IgD-negative memory B cell (primary cell): ENCODE measurements at regions not wholly inside any gene's neighbourhood (a gene's known extent, or its start where the extent isn't known, plus 50 kb on each side); places are given as distances from the start of the nearest gene placed in this dataset.

ENCODE experiments used
- H3K27ac Mint-ChIP-seq, 3 donors: one replicate each; pipeline ENCODE4 v1.8.0; 2020 to 2022; ENCODE audit warnings: mild to moderate bottlenecking in 3 of 3, mixed read lengths in 3 of 3, moderate library complexity in 1 of 3
- H3K27me3 Mint-ChIP-seq: one replicate; pipeline ENCODE4 v1.8.0; 2021; ENCODE audit warnings: mixed read lengths
- H3K36me3 Mint-ChIP-seq: one replicate; pipeline ENCODE4 v1.8.0; 2020; ENCODE audit warnings: mild to moderate bottlenecking, mixed read lengths
- H3K4me1 Mint-ChIP-seq, 3 donors: one replicate each; pipeline ENCODE4 v1.8.0; 2020 to 2022; ENCODE audit warnings: mixed read lengths in 3 of 3, mild to moderate bottlenecking in 1 of 3
- H3K4me3 Mint-ChIP-seq, 4 donors: one replicate each; pipeline ENCODE4 v1.8.0; 2020 to 2022; ENCODE audit warnings: mild to moderate bottlenecking in 4 of 4, mixed read lengths in 4 of 4, moderate library complexity in 3 of 4
- H3K9me3 Mint-ChIP-seq, 3 donors: one replicate each; pipeline ENCODE4 v1.8.0; 2020 to 2021; ENCODE audit warnings: mixed read lengths in 3 of 3, mild to moderate bottlenecking in 1 of 3

- peaks cover 0 to 5% (median 0%) of the 10 kb centered on the region in 3 donors for H3K9me3 Mint-ChIP-seq
- H3K4me1 Mint-ChIP-seq, result peaks cover 4 to 19% (median 10%) of the 10 kb centered on the region in 3 donors
- H3K27me3 Mint-ChIP-seq, result peaks cover 3% of the 10 kb centered on the region
- no peak overlapping the region for H3K4me3 Mint-ChIP-seq
- H3K27ac Mint-ChIP-seq, result no peak overlapping the region
- no peaks in the 10 kb centered on the region for H3K36me3 Mint-ChIP-seq
Observed at GRCh38 chr12:45615268-45615667, 114.2 kb upstream of the ARID2 start.

GRCh38 chr12:45619736-45620135, 109.8 kb upstream of the ARID2 start:
- H3K27me3 Mint-ChIP-seq, result peaks cover 3% of the 10 kb centered on the region
- H3K4me3 Mint-ChIP-seq, result no peak overlapping the region
- H3K4me1 Mint-ChIP-seq, result peaks cover 0 to 2% (median 0%) of the 10 kb centered on the region in 3 donors
- peaks cover 0 to 5% (median 0%) of the 10 kb centered on the region in 3 donors for H3K9me3 Mint-ChIP-seq
- no peak overlapping the region for H3K27ac Mint-ChIP-seq
- no peaks in the 10 kb centered on the region for H3K36me3 Mint-ChIP-seq

- no peak overlapping the region for H3K27ac Mint-ChIP-seq
- H3K36me3 Mint-ChIP-seq, result no peaks in the 10 kb centered on the region
- no peak overlapping the region for H3K4me3 Mint-ChIP-seq
- H3K4me1 Mint-ChIP-seq, result peaks cover 0 to 2% (median 0%) of the 10 kb centered on the region in 3 donors
- H3K9me3 Mint-ChIP-seq, result peaks cover 0 to 5% (median 0%) of the 10 kb centered on the region in 3 donors
- peaks cover 3% of the 10 kb centered on the region for H3K27me3 Mint-ChIP-seq
Observed at GRCh38 chr12:45621703-45622102, 107.8 kb upstream of the ARID2 start.

GRCh38 chr12:45622210-45622937, 107.1 kb upstream of the ARID2 start:
- Mint-ChIP-seq H3K27ac (no peak overlapping the region), H3K27me3 (peaks cover 5% of the 10 kb centered on the region), H3K36me3 (no peaks in the 10 kb centered on the region), H3K9me3 (peaks cover 0 to under 1% (median 0%) of the 10 kb centered on the region in 3 donors), H3K4me3 (no peak overlapping the region), H3K4me1 (peaks cover 0 to 2% (median 0%) of the 10 kb centered on the region in 3 donors)

GRCh38 chr12:45623221-45623620, 106.3 kb upstream of the ARID2 start:
- Mint-ChIP-seq H3K4me3 (no peak overlapping the region), H3K4me1 (peaks cover 0 to 2% (median 0%) of the 10 kb centered on the region in 3 donors), H3K9me3 (no peaks in the 10 kb centered on the region), H3K36me3 (no peaks in the 10 kb centered on the region), H3K27ac (no peak overlapping the region), H3K27me3 (peaks cover 6% of the 10 kb centered on the region)

- Mint-ChIP-seq H3K9me3 (no peaks in the 10 kb centered on the region), H3K4me3 (no peak overlapping the region), H3K36me3 (no peaks in the 10 kb centered on the region), H3K4me1 (no peaks in the 10 kb centered on the region), H3K27me3 (peaks cover 8% of the 10 kb centered on the region), H3K27ac (no peak overlapping the region)
Observed at GRCh38 chr12:45623940-45624339, 105.6 kb upstream of the ARID2 start.

- Mint-ChIP-seq H3K4me1 (peaks cover 0 to 1% (median 0%) of the 10 kb centered on the region in 3 donors), H3K4me3 (no peak overlapping the region), H3K36me3 (no peaks in the 10 kb centered on the region), H3K9me3 (no peaks in the 10 kb centered on the region), H3K27me3 (peaks cover 11% of the 10 kb centered on the region), H3K27ac (no peak overlapping the region)
Observed at GRCh38 chr12:45626965-45627364, 102.5 kb upstream of the ARID2 start.

GRCh38 chr12:45627407-45628069, 102.0 kb upstream of the ARID2 start:
- no peak overlapping the region for H3K4me3 Mint-ChIP-seq
- no peak overlapping the region for H3K27ac Mint-ChIP-seq
- peaks cover 11% of the 10 kb centered on the region for H3K27me3 Mint-ChIP-seq
- H3K4me1 Mint-ChIP-seq, result peaks cover 0 to 1% (median 0%) of the 10 kb centered on the region in 3 donors
- no peaks in the 10 kb centered on the region for H3K9me3 Mint-ChIP-seq
- no peaks in the 10 kb centered on the region for H3K36me3 Mint-ChIP-seq

- H3K4me1 Mint-ChIP-seq, result peaks cover 0 to 1% (median 0%) of the 10 kb centered on the region in 3 donors
Observed at GRCh38 chr12:45629292-45629691, 100.2 kb upstream of the ARID2 start.

GRCh38 chr12:45633733-45634132, 95.8 kb upstream of the ARID2 start:
- H3K36me3 Mint-ChIP-seq, result no peaks in the 10 kb centered on the region
- peaks cover 0 to 8% (median 1%) of the 10 kb centered on the region in 3 donors for H3K4me1 Mint-ChIP-seq
- H3K4me3 Mint-ChIP-seq, result no peak overlapping the region
- H3K27ac Mint-ChIP-seq, result no peak overlapping the region
- H3K27me3 Mint-ChIP-seq, result peaks cover 3% of the 10 kb centered on the region
- H3K9me3 Mint-ChIP-seq, result no peaks in the 10 kb centered on the region

More at GRCh38 chr12:45629292-45629691, 100.2 kb upstream of the ARID2 start:
- H3K9me3 Mint-ChIP-seq, result no peaks in the 10 kb centered on the region
- peaks cover 8% of the 10 kb centered on the region for H3K27me3 Mint-ChIP-seq
- no peaks in the 10 kb centered on the region for H3K36me3 Mint-ChIP-seq
- H3K27ac Mint-ChIP-seq, result no peak overlapping the region
- H3K4me3 Mint-ChIP-seq, result no peak overlapping the region

GRCh38 chr12:45634273-45634917, 95.1 kb upstream of the ARID2 start:
- no peak overlapping the region for H3K4me3 Mint-ChIP-seq
- H3K4me1 Mint-ChIP-seq, result peaks cover 0 to 8% (median 1%) of the 10 kb centered on the region in 3 donors
- peaks cover 3% of the 10 kb centered on the region for H3K27me3 Mint-ChIP-seq
- no peak overlapping the region for H3K27ac Mint-ChIP-seq
- H3K36me3 Mint-ChIP-seq, result no peaks in the 10 kb centered on the region
- no peaks in the 10 kb centered on the region for H3K9me3 Mint-ChIP-seq

- Mint-ChIP-seq H3K9me3 (no peaks in the 10 kb centered on the region), H3K4me1 (peaks cover 0 to 7% (median 1%) of the 10 kb centered on the region in 3 donors), H3K27me3 (no peaks in the 10 kb centered on the region), H3K36me3 (no peaks in the 10 kb centered on the region), H3K27ac (no peak overlapping the region), H3K4me3 (no peak overlapping the region)
Observed at GRCh38 chr12:45637242-45637641, 92.3 kb upstream of the ARID2 start.

- Mint-ChIP-seq H3K9me3 (no peaks in the 10 kb centered on the region), H3K4me3 (no peak overlapping the region), H3K27ac (no peak overlapping the region), H3K27me3 (no peaks in the 10 kb centered on the region), H3K4me1 (peaks cover 0 to 7% (median 1%) of the 10 kb centered on the region in 3 donors), H3K36me3 (no peaks in the 10 kb centered on the region)
Observed at GRCh38 chr12:45637706-45638105, 91.8 kb upstream of the ARID2 start.

GRCh38 chr12:45638386-45638785, 91.1 kb upstream of the ARID2 start:
- Mint-ChIP-seq H3K27me3 (no peaks in the 10 kb centered on the region), H3K4me3 (no peak overlapping the region), H3K4me1 (peaks cover 0 to 7% (median 1%) of the 10 kb centered on the region in 3 donors), H3K36me3 (no peaks in the 10 kb centered on the region), H3K9me3 (no peaks in the 10 kb centered on the region), H3K27ac (no peak overlapping the region)

GRCh38 chr12:45644541-45644940, 85.0 kb upstream of the ARID2 start:
- Mint-ChIP-seq H3K27ac (no peak overlapping the region), H3K27me3 (peaks cover 10% of the 10 kb centered on the region), H3K36me3 (peaks cover 1% of the 10 kb centered on the region), H3K4me1 (peaks cover 4 to 15% (median 7%) of the 10 kb centered on the region in 3 donors), H3K9me3 (no peaks in the 10 kb centered on the region), H3K4me3 (peak overlapping the region in 1 of 4 donors; percentile 3)
